ENCODE measurements at regions not wholly inside any gene's neighbourhood (a gene's known extent, or its start where the extent isn't known, plus 50 kb on each side); places are given as distances from the start of the nearest gene placed in this dataset.

DNA sequence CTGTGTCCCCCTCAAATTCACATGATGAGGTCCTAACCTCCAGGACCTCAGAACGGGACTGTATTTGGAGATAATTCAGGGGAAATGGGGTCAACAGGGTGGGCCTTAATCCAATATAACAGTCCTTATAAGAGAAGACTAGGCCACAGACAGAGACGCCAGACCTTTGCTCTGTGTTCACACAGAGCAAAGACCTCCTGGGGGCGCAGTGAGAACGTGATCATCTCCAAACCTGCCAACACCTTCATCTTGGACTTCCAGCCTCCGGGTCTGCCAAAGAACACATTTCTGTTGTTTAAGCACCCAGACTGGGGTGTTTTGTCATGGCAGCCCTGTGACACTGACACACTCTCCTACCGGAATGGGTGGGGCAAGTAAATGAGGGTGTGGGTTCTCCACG lies 250.2 kb downstream of the MN1 start:
- TF ChIP-seq, protein P1, sequence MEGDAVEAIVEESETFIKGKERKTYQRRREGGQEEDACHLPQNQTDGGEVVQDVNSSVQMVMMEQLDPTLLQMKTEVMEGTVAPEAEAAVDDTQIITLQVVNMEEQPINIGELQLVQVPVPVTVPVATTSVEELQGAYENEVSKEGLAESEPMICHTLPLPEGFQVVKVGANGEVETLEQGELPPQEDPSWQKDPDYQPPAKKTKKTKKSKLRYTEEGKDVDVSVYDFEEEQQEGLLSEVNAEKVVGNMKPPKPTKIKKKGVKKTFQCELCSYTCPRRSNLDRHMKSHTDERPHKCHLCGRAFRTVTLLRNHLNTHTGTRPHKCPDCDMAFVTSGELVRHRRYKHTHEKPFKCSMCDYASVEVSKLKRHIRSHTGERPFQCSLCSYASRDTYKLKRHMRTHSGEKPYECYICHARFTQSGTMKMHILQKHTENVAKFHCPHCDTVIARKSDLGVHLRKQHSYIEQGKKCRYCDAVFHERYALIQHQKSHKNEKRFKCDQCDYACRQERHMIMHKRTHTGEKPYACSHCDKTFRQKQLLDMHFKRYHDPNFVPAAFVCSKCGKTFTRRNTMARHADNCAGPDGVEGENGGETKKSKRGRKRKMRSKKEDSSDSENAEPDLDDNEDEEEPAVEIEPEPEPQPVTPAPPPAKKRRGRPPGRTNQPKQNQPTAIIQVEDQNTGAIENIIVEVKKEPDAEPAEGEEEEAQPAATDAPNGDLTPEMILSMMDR (IDR thresholded peaks at IDR 0.05; ENCODE audit: unreplicated experiment): no peak
- H3K9me3 Mint-ChIP-seq (ENCODE audit: unreplicated experiment): peaks cover 7% of the 10 kb centered on the region
- intact Hi-C loops (cut with micrococcal nuclease): no loop called here
- peaks cover 10% of the 10 kb centered on the region for H3K4me1 Mint-ChIP-seq (ENCODE audit: insufficient read depth, unreplicated experiment)
- H3K36me3 Mint-ChIP-seq (ENCODE audit: insufficient read depth, unreplicated experiment): no peaks in the 10 kb centered on the region
- H3K27ac Mint-ChIP-seq (ENCODE audit: low read depth, unreplicated experiment): no peak overlapping the region
- POLR2A ChIA-PET: no interaction called here
- BruUV-seq (replicated peaks): no TSS peak
- no peaks in the 10 kb centered on the region for H3K27me3 Mint-ChIP-seq (ENCODE audit: insufficient read depth, unreplicated experiment)
- no peak overlapping the region for H3K4me3 Mint-ChIP-seq (ENCODE audit: unreplicated experiment)
- CTCF ChIA-PET: interaction anchor here (0.5 kb wide), 1 partner anchor 13 kb away, joined by 3 read pairs; no protein-coding TSS in a partner anchor
- no peak for DNase-seq (ENCODE audit: unreplicated experiment)

DNA sequence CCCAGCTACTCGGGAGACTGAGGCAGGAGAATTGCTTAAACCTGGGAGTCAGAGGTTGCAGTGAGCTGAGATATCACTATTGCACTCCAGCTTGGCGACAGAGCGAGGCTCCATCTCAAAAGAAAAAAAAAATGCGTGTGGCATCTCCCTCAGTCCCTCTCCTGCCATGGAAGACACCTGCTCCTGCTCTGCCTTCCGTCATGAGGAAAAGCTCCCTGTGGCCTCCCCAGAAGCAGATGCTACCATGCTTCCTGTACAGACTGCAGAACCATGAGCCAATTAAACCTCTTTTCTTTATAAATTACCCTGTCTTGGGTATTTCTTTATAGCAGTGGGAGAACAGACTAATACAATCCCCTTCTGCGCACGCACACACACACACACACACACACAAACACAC lies 249.4 kb downstream of the MN1 start:
- H3K4me1 Mint-ChIP-seq (ENCODE audit: insufficient read depth, unreplicated experiment): peaks cover 10% of the 10 kb centered on the region
- intact Hi-C loops (cut with micrococcal nuclease): no loop called here
- H3K9me3 Mint-ChIP-seq (ENCODE audit: unreplicated experiment): peaks cover 7% of the 10 kb centered on the region
- ChIA-PET CTCF (interaction anchor here (0.6 to 0.7 kb wide), 2 partner anchors 667 to 1457 kb away, joined by 3 read pairs; no protein-coding TSS in a partner anchor), POLR2A (no interaction called here)
- no peaks in the 10 kb centered on the region for H3K36me3 Mint-ChIP-seq (ENCODE audit: insufficient read depth, unreplicated experiment)
- no peak for DNase-seq (ENCODE audit: unreplicated experiment)
- no peak overlapping the region for H3K27ac Mint-ChIP-seq (ENCODE audit: low read depth, unreplicated experiment)
- BruUV-seq (replicated peaks): no TSS peak
- H3K27me3 Mint-ChIP-seq (ENCODE audit: insufficient read depth, unreplicated experiment): no peaks in the 10 kb centered on the region
- no peak overlapping the region for H3K4me3 Mint-ChIP-seq (ENCODE audit: unreplicated experiment)
- TF ChIP-seq, protein P1 (IDR thresholded peaks at IDR 0.05; ENCODE audit: unreplicated experiment): no peak

DNA sequence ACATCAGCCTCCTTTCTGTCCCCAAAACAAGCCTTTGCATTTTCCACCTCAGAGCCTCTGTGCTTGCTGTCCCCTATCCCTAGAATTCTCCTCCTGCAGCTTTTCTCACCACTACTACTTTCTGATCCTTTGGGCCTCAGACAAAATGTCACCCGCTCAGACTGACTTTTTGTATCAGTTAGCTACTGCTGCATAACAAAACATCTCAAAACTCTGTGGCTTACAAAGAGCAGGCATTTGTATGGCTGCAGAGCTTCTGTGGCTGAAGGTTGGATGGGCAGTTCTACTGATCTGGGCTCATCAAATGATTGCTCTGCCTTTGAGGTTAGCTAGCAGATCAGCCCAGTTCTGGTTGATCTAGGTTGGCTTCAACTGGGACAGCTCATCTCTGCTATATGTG lies 248.7 kb downstream of the MN1 start:
- BruUV-seq (replicated peaks): no TSS peak
- Mint-ChIP-seq H3K4me3 (ENCODE audit: unreplicated experiment) (no peak overlapping the region), H3K36me3 (ENCODE audit: insufficient read depth, unreplicated experiment) (no peaks in the 10 kb centered on the region), H3K27me3 (ENCODE audit: insufficient read depth, unreplicated experiment) (no peaks in the 10 kb centered on the region), H3K27ac (ENCODE audit: low read depth, unreplicated experiment) (no peak overlapping the region), H3K9me3 (ENCODE audit: unreplicated experiment) (peaks cover 7% of the 10 kb centered on the region), H3K4me1 (ENCODE audit: insufficient read depth, unreplicated experiment) (peaks cover 10% of the 10 kb centered on the region)
- POLR2A ChIA-PET: no interaction called here
- CTCF ChIA-PET: interaction anchor here (0.6 kb wide), 1 partner anchor 1457 kb away, joined by 3 read pairs; no protein-coding TSS in a partner anchor
- TF ChIP-seq, protein P1 (IDR thresholded peaks at IDR 0.05; ENCODE audit: unreplicated experiment): no peak
- DNase-seq (ENCODE audit: unreplicated experiment): no peak
- intact Hi-C loops (cut with micrococcal nuclease): no loop called here

DNA sequence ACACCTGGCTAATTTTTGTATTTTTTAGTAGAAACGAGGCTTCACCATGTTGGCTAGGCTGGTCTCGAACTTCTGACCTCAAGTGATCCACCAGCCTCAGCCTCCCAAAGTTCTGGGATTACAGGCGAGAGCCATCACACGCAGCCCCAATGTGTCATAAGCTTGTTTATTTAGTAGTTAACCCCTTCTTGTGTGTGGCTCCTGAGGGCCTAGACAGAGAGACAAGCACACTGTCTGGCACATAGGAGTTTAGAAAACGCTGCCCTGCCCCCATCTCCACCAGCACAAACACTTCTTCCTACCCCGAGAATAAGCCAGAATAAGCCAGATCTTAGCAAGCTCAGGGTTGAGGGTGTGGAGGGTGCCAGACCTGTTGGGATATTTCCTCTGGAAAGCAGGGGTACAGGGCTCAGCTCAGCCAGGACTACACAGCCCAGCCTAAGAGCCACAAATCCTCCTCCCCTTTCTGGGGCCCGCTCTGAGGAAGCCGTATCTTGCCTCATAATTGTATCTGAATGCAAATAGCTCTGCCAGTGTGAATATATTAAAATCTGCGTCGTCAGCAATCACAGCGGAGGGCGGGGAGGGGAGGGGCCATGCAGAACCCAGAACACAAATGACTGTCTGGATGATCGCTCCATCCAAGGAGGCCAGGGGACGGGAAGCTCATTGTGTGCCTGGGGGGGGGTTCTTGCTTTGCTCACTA lies 247.3 kb downstream of the MN1 start:
- ChIA-PET CTCF (interaction anchor here (0.6 kb wide), 1 partner anchor 141 kb away, joined by 4 read pairs; no protein-coding TSS in a partner anchor), POLR2A (interaction anchor here (1.0 kb wide), 1 partner anchor 20 kb away, joined by 4 read pairs; no protein-coding TSS in a partner anchor)
- TF ChIP-seq, protein P1 (IDR thresholded peaks at IDR 0.05; ENCODE audit: unreplicated experiment): no peak
- BruUV-seq (replicated peaks): no TSS peak
- peaks cover 7% of the 10 kb centered on the region for H3K9me3 Mint-ChIP-seq (ENCODE audit: unreplicated experiment)
- H3K36me3 Mint-ChIP-seq (ENCODE audit: insufficient read depth, unreplicated experiment): no peaks in the 10 kb centered on the region
- no peak overlapping the region for H3K4me3 Mint-ChIP-seq (ENCODE audit: unreplicated experiment)
- DNase-seq (ENCODE audit: unreplicated experiment): peak; percentile 35
- peaks cover 10% of the 10 kb centered on the region for H3K4me1 Mint-ChIP-seq (ENCODE audit: insufficient read depth, unreplicated experiment)
- no peaks in the 10 kb centered on the region for H3K27me3 Mint-ChIP-seq (ENCODE audit: insufficient read depth, unreplicated experiment)
- intact Hi-C loops (cut with micrococcal nuclease): no loop called here
- H3K27ac Mint-ChIP-seq (ENCODE audit: low read depth, unreplicated experiment): peak overlapping the region; percentile 22
